Epithelial cell of proximal tubule (primary cell): ENCODE measurements at regions not wholly inside any gene's neighbourhood (a gene's known extent, or its start where the extent isn't known, plus 50 kb on each side); places are given as distances from the start of the nearest gene placed in this dataset.

Experiments
- DNase-seq: peaks from one replicate; pipeline ENCODE4 v3.0.0-alpha.2; 2011; ENCODE audit warnings: low read depth
- H3K4me3 ChIP-seq: 2 replicates; pipeline ENCODE4 v1.5.1; 2011; ENCODE audit warnings: low read depth, mild to moderate bottlenecking, low read length
- TF ChIP-seq, protein P1 (sequence below): conservative IDR thresholded peaks from 2 replicates; pipeline ENCODE4 v1.5.1; 2012; ENCODE audit warnings: low read depth, mild to moderate bottlenecking, low read length

DNA sequence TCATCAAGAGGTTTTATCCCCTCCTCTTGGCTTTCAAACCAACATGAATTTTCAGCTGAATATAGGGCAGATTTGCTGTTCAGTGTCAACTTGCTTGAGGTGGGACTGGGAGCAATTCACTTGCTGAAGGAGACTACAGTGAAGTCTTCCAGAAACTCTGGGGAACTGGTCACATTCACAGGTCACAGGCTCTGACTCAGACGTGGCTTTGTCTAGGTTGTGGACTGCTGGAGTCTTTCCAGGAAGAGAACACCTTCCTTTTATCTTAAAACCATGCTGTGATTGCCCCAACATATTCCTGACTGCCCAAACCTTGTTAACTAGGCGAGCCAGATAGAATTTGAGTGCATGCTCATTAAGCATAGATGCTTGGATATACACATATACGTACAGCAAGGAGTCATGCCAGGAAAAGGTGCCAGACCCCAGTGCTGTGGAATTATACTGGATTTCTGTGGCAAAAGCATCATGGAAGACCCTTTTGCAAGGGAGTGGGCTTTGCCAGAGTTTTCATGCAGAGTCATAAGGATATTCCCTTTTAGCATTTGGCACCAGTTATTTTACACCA, 399.1 kb upstream of the TBL1XR1 start:
- no peak for DNase-seq
- TF ChIP-seq, protein P1, sequence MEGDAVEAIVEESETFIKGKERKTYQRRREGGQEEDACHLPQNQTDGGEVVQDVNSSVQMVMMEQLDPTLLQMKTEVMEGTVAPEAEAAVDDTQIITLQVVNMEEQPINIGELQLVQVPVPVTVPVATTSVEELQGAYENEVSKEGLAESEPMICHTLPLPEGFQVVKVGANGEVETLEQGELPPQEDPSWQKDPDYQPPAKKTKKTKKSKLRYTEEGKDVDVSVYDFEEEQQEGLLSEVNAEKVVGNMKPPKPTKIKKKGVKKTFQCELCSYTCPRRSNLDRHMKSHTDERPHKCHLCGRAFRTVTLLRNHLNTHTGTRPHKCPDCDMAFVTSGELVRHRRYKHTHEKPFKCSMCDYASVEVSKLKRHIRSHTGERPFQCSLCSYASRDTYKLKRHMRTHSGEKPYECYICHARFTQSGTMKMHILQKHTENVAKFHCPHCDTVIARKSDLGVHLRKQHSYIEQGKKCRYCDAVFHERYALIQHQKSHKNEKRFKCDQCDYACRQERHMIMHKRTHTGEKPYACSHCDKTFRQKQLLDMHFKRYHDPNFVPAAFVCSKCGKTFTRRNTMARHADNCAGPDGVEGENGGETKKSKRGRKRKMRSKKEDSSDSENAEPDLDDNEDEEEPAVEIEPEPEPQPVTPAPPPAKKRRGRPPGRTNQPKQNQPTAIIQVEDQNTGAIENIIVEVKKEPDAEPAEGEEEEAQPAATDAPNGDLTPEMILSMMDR = no peak
- H3K4me3 ChIP-seq = no peak overlapping the region

DNA sequence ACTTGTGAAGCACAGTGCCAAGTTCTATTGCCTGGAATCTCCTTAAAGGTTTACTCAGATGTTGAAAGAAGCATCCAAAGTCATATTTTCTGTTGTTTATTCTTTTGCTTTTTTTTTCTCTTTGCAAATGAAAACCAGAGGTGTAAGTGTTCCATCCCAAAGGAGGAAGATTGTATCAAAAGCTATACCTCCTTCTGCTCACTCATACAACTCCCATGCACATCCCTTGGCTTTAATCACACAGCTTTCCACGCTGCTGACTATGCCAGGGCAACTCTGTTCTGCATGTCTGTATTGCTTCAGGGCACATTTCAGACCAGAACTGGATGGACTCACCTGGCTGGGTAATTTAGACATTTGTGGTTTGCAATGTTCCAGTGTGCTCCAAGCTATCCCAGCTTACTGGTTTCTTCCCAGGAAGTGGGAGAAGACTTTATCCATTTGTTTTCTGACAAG, 399.6 kb upstream of the TBL1XR1 start:
- H3K4me3 ChIP-seq = no peak overlapping the region
- TF ChIP-seq, protein P1 = no peak
- peak; percentile 72 for DNase-seq

DNA sequence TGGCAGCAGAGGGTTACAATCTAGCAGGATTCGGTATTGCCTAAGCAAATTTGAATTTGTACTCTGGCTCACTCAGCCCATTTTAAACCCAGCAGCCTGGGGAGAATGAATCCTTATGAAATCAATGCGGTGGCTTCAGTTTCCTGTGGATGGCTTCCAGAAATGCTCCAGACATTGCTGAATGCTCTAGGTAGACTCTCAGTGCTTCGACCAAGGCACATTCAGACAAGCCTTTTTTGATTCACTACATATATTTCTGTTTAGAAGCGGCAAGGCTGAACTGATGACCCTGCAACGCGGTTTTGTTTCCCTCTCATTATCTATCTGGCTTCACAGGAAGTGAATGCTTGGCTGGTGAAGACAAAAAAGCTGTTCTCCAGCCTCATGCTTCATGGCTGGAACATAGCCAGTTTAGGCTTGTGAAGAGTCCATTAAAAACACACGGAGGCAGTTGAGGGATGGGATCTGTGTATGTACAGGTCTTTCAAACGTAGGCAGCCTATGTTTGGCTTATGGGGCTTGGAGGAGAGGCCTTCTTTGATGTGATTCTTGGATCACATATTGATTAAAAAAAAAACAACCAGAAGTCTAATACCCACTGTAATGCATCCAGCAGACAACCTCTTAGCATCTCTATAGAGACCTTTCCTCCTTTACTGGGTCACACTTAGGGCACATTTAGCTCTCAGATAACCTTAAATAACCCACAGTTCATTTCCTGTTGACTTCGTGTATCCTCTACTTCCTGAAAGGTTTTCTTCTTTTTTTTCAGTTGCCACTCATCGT, 400.2 kb upstream of the TBL1XR1 start:
- DNase-seq = peak; percentile 84
- TF ChIP-seq, protein P1 = no peak
- H3K4me3 ChIP-seq = no peak overlapping the region

DNA sequence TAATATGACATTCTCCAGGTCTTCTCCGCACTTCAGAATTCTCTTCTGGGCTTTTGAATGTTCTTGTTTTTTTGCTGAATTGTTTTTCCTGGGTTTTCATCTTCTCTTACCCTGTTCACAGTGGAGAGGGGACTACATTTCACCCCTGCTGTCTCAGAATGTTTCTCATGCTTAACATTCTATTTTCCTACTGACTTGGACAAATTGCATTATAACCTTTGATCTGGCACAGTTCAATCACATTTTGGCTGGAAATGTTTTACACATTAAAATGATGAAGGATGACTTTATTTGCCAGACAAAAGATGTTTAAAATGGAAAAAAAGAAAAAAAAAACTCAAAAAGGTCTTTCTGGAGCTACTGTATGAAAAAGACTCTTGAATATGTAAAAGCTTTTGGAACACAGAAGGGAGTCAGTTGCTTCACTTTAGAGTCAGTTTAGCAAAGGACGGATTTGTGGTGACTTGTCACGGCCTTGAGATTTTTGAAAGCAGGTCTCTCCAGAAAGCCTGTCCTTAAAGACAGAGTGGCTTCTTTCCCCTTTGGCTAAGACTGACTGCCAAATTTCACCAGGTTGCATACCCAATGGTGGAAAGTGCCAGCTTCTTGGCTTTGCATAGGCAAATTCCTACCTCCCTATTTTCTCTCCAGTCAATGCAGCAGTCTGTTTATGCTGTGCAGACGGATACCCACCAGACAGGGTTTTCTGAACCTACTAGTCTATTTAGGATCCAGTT, 401.0 kb upstream of the TBL1XR1 start:
- no peak for DNase-seq
- no peak overlapping the region for H3K4me3 ChIP-seq
- TF ChIP-seq, protein P1 = no peak

DNA sequence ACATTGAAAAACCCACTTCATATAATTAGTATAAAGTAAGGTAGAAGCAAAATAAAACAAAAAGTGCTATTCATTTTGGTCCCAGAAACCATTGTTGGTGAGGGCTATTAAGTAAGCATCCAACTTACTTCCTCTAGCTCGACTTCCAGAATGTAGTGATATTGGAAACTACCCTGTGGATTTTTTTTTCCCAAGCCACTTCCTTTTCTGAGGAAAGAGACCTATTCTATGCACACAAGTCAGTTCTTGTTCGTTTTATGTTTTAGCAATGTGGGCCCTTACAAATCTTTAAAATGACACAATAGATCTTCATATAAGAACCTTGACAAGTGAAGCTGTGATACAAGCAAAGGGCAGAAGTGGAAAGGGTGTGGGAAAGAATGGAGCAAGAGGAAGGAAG, 402.0 kb upstream of the TBL1XR1 start:
- H3K4me3 ChIP-seq = no peak overlapping the region
- TF ChIP-seq, protein P1 = no peak
- no peak for DNase-seq

DNA sequence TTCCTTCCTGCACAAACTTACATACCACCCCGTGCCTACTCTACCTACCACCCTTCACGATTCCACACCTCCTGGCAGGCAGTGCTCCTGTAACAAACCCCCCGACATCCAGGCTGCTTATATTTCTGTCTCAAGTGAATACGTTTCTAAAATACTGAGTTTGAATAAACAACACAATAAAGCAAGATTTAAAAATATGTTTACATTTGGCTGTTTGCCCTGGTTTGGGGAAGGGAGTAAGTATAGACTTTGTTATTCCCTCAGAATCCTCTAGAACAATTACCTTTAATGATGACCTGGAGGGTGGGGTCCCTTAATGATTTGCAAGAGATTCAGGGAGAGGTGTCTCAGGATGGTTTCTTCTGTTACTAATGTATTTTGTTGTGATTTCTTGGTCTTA, 402.6 kb upstream of the TBL1XR1 start:
- TF ChIP-seq, protein P1 = no peak
- DNase-seq = no peak
- H3K4me3 ChIP-seq = no peak overlapping the region
